ENCODE measurements at regions not wholly inside any gene's neighbourhood (a gene's known extent, or its start where the extent isn't known, plus 50 kb on each side); places are given as distances from the start of the nearest gene placed in this dataset.

GRCh38 chr1:98373056-98373455 lies 288.5 kb upstream of the SNX7 start:
- no peak overlapping the region for H3K4me3 Mint-ChIP-seq
- no peak overlapping the region for H3K27ac Mint-ChIP-seq
- intact Hi-C loops (cut with micrococcal nuclease): no loop called here
- no peaks in the 10 kb centered on the region for H3K9me3 Mint-ChIP-seq
- H3K27me3 Mint-ChIP-seq: no peaks in the 10 kb centered on the region
- peaks cover 22% of the 10 kb centered on the region for H3K4me1 Mint-ChIP-seq (ENCODE audit: low read depth)
- H3K36me3 Mint-ChIP-seq (ENCODE audit: low read depth): no peaks in the 10 kb centered on the region

GRCh38 chr1:98371764-98372163 lies 289.8 kb upstream of the SNX7 start:
- Mint-ChIP-seq H3K27me3 (no peaks in the 10 kb centered on the region), H3K9me3 (no peaks in the 10 kb centered on the region), H3K27ac (no peak overlapping the region), H3K4me1 (ENCODE audit: low read depth) (peaks cover 22% of the 10 kb centered on the region), H3K4me3 (no peak overlapping the region), H3K36me3 (ENCODE audit: low read depth) (no peaks in the 10 kb centered on the region)
- intact Hi-C loops (cut with micrococcal nuclease): no loop called here

GRCh38 chr1:98369463-98369862 lies 292.1 kb upstream of the SNX7 start:
- H3K4me3 Mint-ChIP-seq: no peak overlapping the region
- no peaks in the 10 kb centered on the region for H3K36me3 Mint-ChIP-seq (ENCODE audit: low read depth)
- H3K4me1 Mint-ChIP-seq (ENCODE audit: low read depth): peaks cover 25% of the 10 kb centered on the region
- intact Hi-C loops (cut with micrococcal nuclease): no loop called here
- H3K27me3 Mint-ChIP-seq: no peaks in the 10 kb centered on the region
- H3K27ac Mint-ChIP-seq: no peak overlapping the region
- H3K9me3 Mint-ChIP-seq: peaks cover 3% of the 10 kb centered on the region

- H3K9me3 Mint-ChIP-seq: peaks cover 7% of the 10 kb centered on the region
- intact Hi-C loops (cut with micrococcal nuclease): no loop called here
- H3K4me3 Mint-ChIP-seq: no peak overlapping the region
- H3K4me1 Mint-ChIP-seq (ENCODE audit: low read depth): peaks cover 30% of the 10 kb centered on the region
- no peak overlapping the region for H3K27ac Mint-ChIP-seq
- H3K27me3 Mint-ChIP-seq: no peaks in the 10 kb centered on the region
- H3K36me3 Mint-ChIP-seq (ENCODE audit: low read depth): no peaks in the 10 kb centered on the region
These were observed 292.5 kb upstream of the SNX7 start for GRCh38 chr1:98368995-98369394.

GRCh38 chr1:98367426-98367825 lies 294.1 kb upstream of the SNX7 start:
- Mint-ChIP-seq H3K4me3 (no peak overlapping the region), H3K27ac (no peak overlapping the region), H3K36me3 (ENCODE audit: low read depth) (no peaks in the 10 kb centered on the region), H3K27me3 (no peaks in the 10 kb centered on the region), H3K4me1 (ENCODE audit: low read depth) (peaks cover 23% of the 10 kb centered on the region), H3K9me3 (peaks cover 16% of the 10 kb centered on the region)
- intact Hi-C loops (cut with micrococcal nuclease): no loop called here

GRCh38 chr1:98366343-98366742 lies 295.2 kb upstream of the SNX7 start:
- H3K27ac Mint-ChIP-seq: no peak overlapping the region
- no peaks in the 10 kb centered on the region for H3K36me3 Mint-ChIP-seq (ENCODE audit: low read depth)
- H3K4me1 Mint-ChIP-seq (ENCODE audit: low read depth): peaks cover 23% of the 10 kb centered on the region
- no peaks in the 10 kb centered on the region for H3K27me3 Mint-ChIP-seq
- no peak overlapping the region for H3K4me3 Mint-ChIP-seq
- intact Hi-C loops (cut with micrococcal nuclease): no loop called here
- peaks cover 27% of the 10 kb centered on the region for H3K9me3 Mint-ChIP-seq

- Mint-ChIP-seq H3K4me3 (no peak overlapping the region), H3K4me1 (ENCODE audit: low read depth) (peaks cover 19% of the 10 kb centered on the region), H3K36me3 (ENCODE audit: low read depth) (no peaks in the 10 kb centered on the region), H3K9me3 (peaks cover 41% of the 10 kb centered on the region), H3K27me3 (no peaks in the 10 kb centered on the region), H3K27ac (no peak overlapping the region)
- intact Hi-C loops (cut with micrococcal nuclease): no loop called here
These were observed 297.0 kb upstream of the SNX7 start for GRCh38 chr1:98364544-98364943.

- H3K27ac Mint-ChIP-seq: no peak overlapping the region
- peaks cover 58% of the 10 kb centered on the region for H3K9me3 Mint-ChIP-seq
- H3K4me1 Mint-ChIP-seq (ENCODE audit: low read depth): peaks cover 15% of the 10 kb centered on the region
- intact Hi-C loops (cut with micrococcal nuclease): no loop called here
- no peak overlapping the region for H3K4me3 Mint-ChIP-seq
- H3K27me3 Mint-ChIP-seq: no peaks in the 10 kb centered on the region
- H3K36me3 Mint-ChIP-seq (ENCODE audit: low read depth): no peaks in the 10 kb centered on the region
These were observed 300.7 kb upstream of the SNX7 start for GRCh38 chr1:98360864-98361263.

- no peaks in the 10 kb centered on the region for H3K27me3 Mint-ChIP-seq
- H3K4me3 Mint-ChIP-seq: no peak overlapping the region
- peaks cover 7% of the 10 kb centered on the region for H3K4me1 Mint-ChIP-seq (ENCODE audit: low read depth)
- intact Hi-C loops (cut with micrococcal nuclease): no loop called here
- peaks cover 26% of the 10 kb centered on the region for H3K9me3 Mint-ChIP-seq
- H3K36me3 Mint-ChIP-seq (ENCODE audit: low read depth): no peaks in the 10 kb centered on the region
- H3K27ac Mint-ChIP-seq: no peak overlapping the region
These were observed 305.7 kb upstream of the SNX7 start for GRCh38 chr1:98355656-98356383.

GRCh38 chr1:98352378-98352777 lies 309.1 kb upstream of the SNX7 start:
- intact Hi-C loops (cut with micrococcal nuclease): no loop called here
- no peak overlapping the region for H3K27ac Mint-ChIP-seq
- peaks cover 2% of the 10 kb centered on the region for H3K4me1 Mint-ChIP-seq (ENCODE audit: low read depth)
- H3K36me3 Mint-ChIP-seq (ENCODE audit: low read depth): no peaks in the 10 kb centered on the region
- no peaks in the 10 kb centered on the region for H3K27me3 Mint-ChIP-seq
- peaks cover 4% of the 10 kb centered on the region for H3K9me3 Mint-ChIP-seq
- no peak overlapping the region for H3K4me3 Mint-ChIP-seq

- H3K27ac Mint-ChIP-seq: no peak overlapping the region
- no peaks in the 10 kb centered on the region for H3K36me3 Mint-ChIP-seq (ENCODE audit: low read depth)
- no peaks in the 10 kb centered on the region for H3K4me1 Mint-ChIP-seq (ENCODE audit: low read depth)
- H3K9me3 Mint-ChIP-seq: no peaks in the 10 kb centered on the region
- no peaks in the 10 kb centered on the region for H3K27me3 Mint-ChIP-seq
- no peak overlapping the region for H3K4me3 Mint-ChIP-seq
- intact Hi-C loops (cut with micrococcal nuclease): no loop called here
These were observed 310.0 kb upstream of the SNX7 start for GRCh38 chr1:98351561-98351960.

GRCh38 chr1:98345417-98345816 lies 316.1 kb upstream of the SNX7 start:
- no peaks in the 10 kb centered on the region for H3K4me1 Mint-ChIP-seq (ENCODE audit: low read depth)
- intact Hi-C loops (cut with micrococcal nuclease): no loop called here
- no peaks in the 10 kb centered on the region for H3K9me3 Mint-ChIP-seq
- H3K36me3 Mint-ChIP-seq (ENCODE audit: low read depth): no peaks in the 10 kb centered on the region
- H3K27ac Mint-ChIP-seq: no peak overlapping the region
- no peak overlapping the region for H3K4me3 Mint-ChIP-seq
- H3K27me3 Mint-ChIP-seq: no peaks in the 10 kb centered on the region

- Mint-ChIP-seq H3K36me3 (ENCODE audit: low read depth) (no peaks in the 10 kb centered on the region), H3K9me3 (no peaks in the 10 kb centered on the region), H3K27ac (no peak overlapping the region), H3K27me3 (no peaks in the 10 kb centered on the region), H3K4me3 (no peak overlapping the region), H3K4me1 (ENCODE audit: low read depth) (no peaks in the 10 kb centered on the region)
- intact Hi-C loops (cut with micrococcal nuclease): no loop called here
These were observed 316.8 kb upstream of the SNX7 start for GRCh38 chr1:98344731-98345130.

GRCh38 chr1:98342566-98342965 lies 319.0 kb upstream of the SNX7 start:
- Mint-ChIP-seq H3K36me3 (ENCODE audit: low read depth) (no peaks in the 10 kb centered on the region), H3K4me3 (no peak overlapping the region), H3K27me3 (no peaks in the 10 kb centered on the region), H3K4me1 (ENCODE audit: low read depth) (peaks cover 5% of the 10 kb centered on the region), H3K27ac (no peak overlapping the region), H3K9me3 (no peaks in the 10 kb centered on the region)
- intact Hi-C loops (cut with micrococcal nuclease): no loop called here

- Mint-ChIP-seq H3K36me3 (ENCODE audit: low read depth) (no peaks in the 10 kb centered on the region), H3K4me3 (no peak overlapping the region), H3K27me3 (no peaks in the 10 kb centered on the region), H3K27ac (no peak overlapping the region), H3K9me3 (no peaks in the 10 kb centered on the region), H3K4me1 (ENCODE audit: low read depth) (peaks cover 5% of the 10 kb centered on the region)
- intact Hi-C loops (cut with micrococcal nuclease): no loop called here
These were observed 321.0 kb upstream of the SNX7 start for GRCh38 chr1:98340511-98340910.
